HepG2 (cell line): ENCODE measurements at regions not wholly inside any gene's neighbourhood (a gene's known extent, or its start where the extent isn't known, plus 50 kb on each side); places are given as distances from the start of the nearest gene placed in this dataset.
"Not testable (repeated sequence)": the region's sequence is repeated elsewhere in the genome, so short reads cannot be mapped to it uniquely, and the experiment has no call there.

ENCODE experiments used
- ATAC-seq: fragments of 200-7000 bp; cut with Tn5 transposase; 3 replicates; pipeline ENCODE4 v1.9.1; 2020; ENCODE audit warnings: mild to moderate bottlenecking, moderate library complexity
- BruUV-seq: library from RNA; stranded (reverse); fragments of 400-500 nt; replicated peaks from 2 replicates; lab custom pipeline; 2021; lab: Mats Ljungman, UMichigan
- CTCF ChIA-PET: fragments of 300-600 bp; formaldehyde crosslinking; extraction: SDS; loops from one replicate; lab custom pipeline; 2021; ENCODE audit warnings: low total read pairs, inconsistent platforms, low intra/inter-chr PET ratio; lab: Yijun Ruan, JAX
- POLR2A ChIA-PET: fragments of 350-600 bp; sonication (Branson Sonifier 250); formaldehyde crosslinking; loops from one replicate; lab custom pipeline; 2020; ENCODE audit warnings: antibody characterized with exemption, inconsistent platforms; lab: Yijun Ruan, JAX
- DNase-seq: peaks from one replicate; pipeline ENCODE4 v3.0.0-alpha.2; 2015; ENCODE audit warnings: low spot score
- FAIRE-seq: peaks from 3 replicates; lab custom pipeline; 2011; peaks lifted over from hg19 to GRCh38; lab: Jason Lieb, UNC
- H2AFZ ChIP-seq: one replicate; pipeline ENCODE4 v1.6.1; 2011; ENCODE audit warnings: low read length, inconsistent platforms
- H3K27ac ChIP-seq: fragments of 300-600 bp; 3 replicates; pipeline ENCODE4 v1.8.0; 2011; ENCODE audit warnings: mixed run types, mild to moderate bottlenecking, mixed read lengths, low read length, inconsistent platforms; ENCODE audit not compliant: insufficient read depth; ENCODE audit errors: extremely low read length
- H3K27me3 ChIP-seq, 2 experiments: fragments of 200-600 bp in 1 of 2; 2 replicates in 1 of 2; 3 replicates in 1 of 2; pipeline versions ENCODE4 v1.6.0 to v1.8.0; 2011; ENCODE audit warnings: low read length in 2 of 2, mild to moderate bottlenecking in 2 of 2, moderate library complexity in 2 of 2, inconsistent platforms in 1 of 2; ENCODE audit not compliant: insufficient read depth in 2 of 2, control insufficient read depth in 1 of 2
- H3K36me3 ChIP-seq, 2 experiments: fragments of 200-600 bp in 1 of 2; replicated peaks in 1 of 2; 2 replicates in 1 of 2; 3 replicates in 1 of 2; pipeline versions ENCODE4 v1.5.1 to v1.8.0; 2011; ENCODE audit warnings: low read length in 2 of 2, inconsistent platforms in 1 of 2; ENCODE audit not compliant: insufficient read depth in 2 of 2, control insufficient read depth in 1 of 2
- H3K4me1 ChIP-seq: 2 replicates; pipeline ENCODE4 v1.5.1; 2012; ENCODE audit warnings: low read length, inconsistent platforms; ENCODE audit not compliant: insufficient read depth
- H3K4me2 ChIP-seq: 2 replicates; pipeline ENCODE4 v1.6.0; 2011; ENCODE audit warnings: low read depth, low read length, inconsistent platforms
- H3K4me3 ChIP-seq, 3 experiments: fragments of 200-600 bp in 1 of 3; sonication (generic), shearing (Covaris generic) in 1 of 3; replicated peaks in 1 of 3; 2 replicates each; pipeline ENCODE4 v1.5.1; 2011 to 2016; ENCODE audit warnings: low read length in 3 of 3, inconsistent platforms in 2 of 3, low read depth in 2 of 3, mild to moderate bottlenecking in 2 of 3, control low read depth in 1 of 3, mixed read lengths in 1 of 3; ENCODE audit not compliant: insufficient read depth in 1 of 3
- H3K79me2 ChIP-seq: one replicate; pipeline ENCODE4 v1.6.1; 2011; ENCODE audit warnings: low read length, inconsistent platforms; ENCODE audit not compliant: insufficient read depth
- H3K9ac ChIP-seq: 2 replicates; pipeline ENCODE4 v1.6.0; 2011; ENCODE audit warnings: mild to moderate bottlenecking, low read depth, low read length, inconsistent platforms; ENCODE audit not compliant: insufficient read depth
- H3K9me3 ChIP-seq: 2 replicates; pipeline ENCODE4 v1.5.1; 2012; ENCODE audit warnings: mild to moderate bottlenecking, low read length
- H4K20me1 ChIP-seq: 2 replicates; pipeline ENCODE4 v1.6.0; 2011; ENCODE audit warnings: inconsistent platforms, mild to moderate bottlenecking, low read length, moderate library complexity; ENCODE audit not compliant: insufficient read depth
- WGBS: methylation state at CpG from one replicate; pipeline ENCODE4 v1.1.6; 2017; ENCODE audit warnings: low lambda C conversion rate; 5-methylcytosine and 5-hydroxymethylcytosine counted together
- in situ Hi-C: cut with HindIII; loops from 2 replicates; pipeline ENCODE4 v1.10.0; 2017; ENCODE audit warnings: low pct_unique_long_range_greater_than_20kb; ENCODE audit not compliant: extremely low pct_ligation_motif_present
- intact Hi-C: fragments of 100-400 bp; cut with micrococcal nuclease; formaldehyde crosslinking; loops from one replicate; pipeline ENCODE4 v1.10.0; 2022; ENCODE audit not compliant: unreplicated experiment

- in situ Hi-C loops, FAIRE-seq, H3K9ac ChIP-seq, H4K20me1 ChIP-seq, CTCF ChIA-PET, H3K36me3 ChIP-seq, ATAC-seq, H3K27me3 ChIP-seq, H2AFZ ChIP-seq, BruUV-seq, H3K79me2 ChIP-seq, H3K4me2 ChIP-seq, H3K27ac ChIP-seq, H3K4me3 ChIP-seq, H3K4me1 ChIP-seq, intact Hi-C loops, H3K9me3 ChIP-seq, DNase-seq, POLR2A ChIA-PET: not testable (repeated sequence)
- no CpG with 5 or more reads among the region's 1 CpG for WGBS
Measured at GRCh38 chr9:66063822-66064221, 326.9 kb downstream of the FOXD4L4 start.

GRCh38 chr9:66065735-66066134, 328.8 kb downstream of the FOXD4L4 start:
- H3K27me3 ChIP-seq, H3K4me1 ChIP-seq, FAIRE-seq, H3K9ac ChIP-seq, H3K79me2 ChIP-seq, H4K20me1 ChIP-seq, H3K4me3 ChIP-seq, H3K27ac ChIP-seq, H3K4me2 ChIP-seq, POLR2A ChIA-PET, CTCF ChIA-PET, ATAC-seq, DNase-seq, H3K36me3 ChIP-seq, H2AFZ ChIP-seq, in situ Hi-C loops, BruUV-seq, intact Hi-C loops, H3K9me3 ChIP-seq: not testable (repeated sequence)
- WGBS: 0% methylated on average over 2 of the region's 5 CpGs

GRCh38 chr9:66067231-66067630, 330.3 kb downstream of the FOXD4L4 start:
- H3K9ac ChIP-seq, POLR2A ChIA-PET, intact Hi-C loops, BruUV-seq, H3K4me3 ChIP-seq, H3K4me1 ChIP-seq, H3K27ac ChIP-seq, CTCF ChIA-PET, H3K36me3 ChIP-seq, FAIRE-seq, H3K27me3 ChIP-seq, ATAC-seq, DNase-seq, H3K4me2 ChIP-seq, H3K9me3 ChIP-seq, H2AFZ ChIP-seq, H3K79me2 ChIP-seq, H4K20me1 ChIP-seq, in situ Hi-C loops: not testable (repeated sequence)
- 15% methylated on average over 4 of the region's 4 CpGs for WGBS

- DNase-seq, H2AFZ ChIP-seq, H3K4me1 ChIP-seq, intact Hi-C loops, H3K4me2 ChIP-seq, H3K27me3 ChIP-seq, H3K9me3 ChIP-seq, POLR2A ChIA-PET, CTCF ChIA-PET, H3K4me3 ChIP-seq, BruUV-seq, FAIRE-seq, H4K20me1 ChIP-seq, H3K79me2 ChIP-seq, in situ Hi-C loops, ATAC-seq, H3K36me3 ChIP-seq, H3K27ac ChIP-seq, H3K9ac ChIP-seq: not testable (repeated sequence)
- WGBS: 0% methylated on average over 2 of the region's 4 CpGs
Measured at GRCh38 chr9:66068451-66068989, 331.6 kb downstream of the FOXD4L4 start.
